K562 (cell line): ENCODE measurements at regions not wholly inside any gene's neighbourhood (a gene's known extent, or its start where the extent isn't known, plus 50 kb on each side); places are given as distances from the start of the nearest gene placed in this dataset.

ENCODE experiments used
- ATAC-seq: fragments of 200-7000 bp; cut with Tn5 transposase; 3 replicates; pipeline ENCODE4 v1.9.1; 2020; ENCODE audit warnings: moderate library complexity
- BruUV-seq: library from RNA; stranded (reverse); fragments of 400-500 nt; replicated peaks from 2 replicates; lab custom pipeline; 2021; lab: Mats Ljungman, UMichigan
- CTCF ChIA-PET: fragments of 300-600 bp; formaldehyde crosslinking; extraction: SDS; loops from one replicate; lab custom pipeline; 2021; ENCODE audit warnings: low intra/inter-chr PET ratio; lab: Yijun Ruan, JAX
- POLR2A ChIA-PET: fragments of 300-600, 350-650 bp; sonication (Branson Sonifier 250); formaldehyde crosslinking; extraction: SDS; loops from one replicate; lab custom pipeline; 2021; ENCODE audit warnings: antibody characterized with exemption, inconsistent platforms; lab: Yijun Ruan, JAX
- DNase-seq, 4 experiments: peaks; one replicate each; pipeline versions ENCODE4 v3.0.0 to v3.0.0-alpha.2; 2011 to 2018; ENCODE audit warnings: low spot score in 3 of 4, mixed read lengths in 3 of 4; ENCODE audit errors: extremely low read depth in 1 of 4
- FAIRE-seq: peaks from 2 replicates; lab custom pipeline; 2011; peaks lifted over from hg19 to GRCh38; lab: Jason Lieb, UNC
- H2AFZ ChIP-seq: 2 replicates; pipeline ENCODE4 v1.6.0; 2011; ENCODE audit warnings: low read depth, low read length, control low read depth, inconsistent platforms
- H3K27ac ChIP-seq: fragments of 200-600 bp; 3 replicates; pipeline ENCODE4 v1.8.0; 2011; ENCODE audit warnings: low read depth, mild to moderate bottlenecking, control low read depth, inconsistent platforms, low read length, moderate library complexity, mixed read lengths; ENCODE audit errors: extremely low read depth
- H3K27me3 ChIP-seq, 2 experiments: fragments of 300-600 bp in 1 of 2; 2 replicates in 1 of 2; 3 replicates in 1 of 2; pipeline versions ENCODE4 v1.6.0 to v1.8.0; 2011; ENCODE audit warnings: inconsistent platforms in 2 of 2, low read length in 2 of 2, mild to moderate bottlenecking in 1 of 2, mixed read lengths in 1 of 2, moderate library complexity in 1 of 2; ENCODE audit not compliant: control insufficient read depth in 2 of 2, insufficient read depth in 2 of 2
- H3K36me3 ChIP-seq: fragments of 300-600 bp; 3 replicates; pipeline ENCODE4 v1.8.0; 2011; ENCODE audit warnings: mild to moderate bottlenecking, low read length, inconsistent platforms; ENCODE audit not compliant: control insufficient read depth, insufficient read depth
- H3K4me1 ChIP-seq, 2 experiments: fragments of 200-600 bp in 1 of 2; replicated peaks in 1 of 2; 2 replicates in 1 of 2; 3 replicates in 1 of 2; pipeline versions ENCODE4 v1.5.1 to v1.8.0; 2011; ENCODE audit warnings: inconsistent platforms in 2 of 2, low read length in 2 of 2, mild to moderate bottlenecking in 1 of 2, mixed read lengths in 1 of 2, moderate library complexity in 1 of 2; ENCODE audit not compliant: control insufficient read depth in 2 of 2, insufficient read depth in 2 of 2
- H3K4me2 ChIP-seq: 2 replicates; pipeline ENCODE4 v1.6.1; 2011; ENCODE audit warnings: low read length, control low read depth, inconsistent platforms, mixed read lengths; ENCODE audit not compliant: insufficient read depth
- H3K4me3 ChIP-seq: fragments of 200-600 bp; sonication (generic), shearing (Covaris generic); 2 replicates; pipeline ENCODE4 v1.5.1; 2016; ENCODE audit warnings: control low read depth, inconsistent platforms
- H3K79me2 ChIP-seq: fragments of 200-600 bp; 3 replicates; pipeline ENCODE4 v1.8.0; 2011; ENCODE audit warnings: low read length, inconsistent platforms; ENCODE audit not compliant: control insufficient read depth, insufficient read depth
- H3K9ac ChIP-seq, 2 experiments: 2 replicates each; pipeline versions ENCODE4 v1.6.0 to v1.6.1; 2011; ENCODE audit warnings: low read depth in 2 of 2, low read length in 2 of 2, control low read depth in 1 of 2, inconsistent platforms in 1 of 2, mild to moderate bottlenecking in 1 of 2, mixed read lengths in 1 of 2; ENCODE audit not compliant: insufficient read depth in 1 of 2
- H3K9me1 ChIP-seq: one replicate; pipeline ENCODE4 v1.6.0; 2011; ENCODE audit warnings: inconsistent platforms, mild to moderate bottlenecking, low read length, moderate library complexity; ENCODE audit not compliant: control insufficient read depth, insufficient read depth
- H3K9me3 ChIP-seq: replicated peaks from 2 replicates; pipeline ENCODE4 v1.5.1; 2011; ENCODE audit warnings: low read depth, low read length, inconsistent platforms; ENCODE audit not compliant: control insufficient read depth, insufficient read depth
- H4K20me1 ChIP-seq: replicated peaks from 2 replicates; pipeline ENCODE4 v1.6.1; 2011; ENCODE audit warnings: low read length, inconsistent platforms, mixed read lengths; ENCODE audit not compliant: control insufficient read depth, insufficient read depth
- BACH1 ChIP-seq: fragments of 200-800 bp; sonication (Bioruptor generic); IDR thresholded peaks from 2 replicates; pipeline ENCODE4 v1.6.1; 2016; ENCODE audit warnings: missing genetic modification characterization, missing compliant biosample characterization
- MCM7 ChIP-seq, 2 experiments: fragments of 450-650 bp; IDR thresholded peaks; 2 replicates each; pipeline ENCODE4 v1.6.1; 2016 to 2018
- MTF1 ChIP-seq: fragments of 250-450 bp; sonication (Bioruptor Pico); IDR thresholded peaks from 2 replicates; pipeline ENCODE4 v1.9.0; 2021; ENCODE audit warnings: moderate library complexity, mild to moderate bottlenecking, inconsistent platforms, borderline replicate concordance
- SPI1 ChIP-seq: IDR thresholded peaks from 2 replicates; pipeline ENCODE4 v1.6.1; 2011; ENCODE audit warnings: low read depth, low read length, control low read depth, borderline replicate concordance
- TRIM24 ChIP-seq, 2 experiments: fragments of 450-650 bp; IDR thresholded peaks; 2 replicates each; pipeline ENCODE4 v1.6.1; 2016
- WHSC1 ChIP-seq: IDR thresholded peaks from one replicate; pipeline ENCODE4 v1.6.1; 2012; ENCODE audit warnings: low read length, control low read depth, inconsistent platforms
- ZNF175 ChIP-seq: fragments of 200-800 bp; sonication (Bioruptor generic); IDR thresholded peaks from 2 replicates; pipeline ENCODE4 v1.6.1; 2016; ENCODE audit warnings: low read depth, mild to moderate bottlenecking, missing genetic modification characterization, missing compliant biosample characterization
- ZNF696 ChIP-seq: fragments of 250-450 bp; sonication (Bioruptor Pico); conservative IDR thresholded peaks from 2 replicates; pipeline ENCODE4 v1.4.0; 2020; ENCODE audit warnings: mild to moderate bottlenecking, moderate library complexity
- WGBS: fragments of 100-300 bp; shearing (Covaris generic); methylation state at CpG from one replicate; pipeline ENCODE4 v1.1.6; 2016; ENCODE audit warnings: low coverage, mixed read lengths; ENCODE audit not compliant: insufficient coverage; ENCODE audit errors: missing lambda C conversion rate; 5-methylcytosine and 5-hydroxymethylcytosine counted together
- in situ Hi-C: fragments of 300-500 bp; cut with MboI; formaldehyde crosslinking; loops from 4 replicates; pipeline ENCODE4 v1.15.0; 2018; ENCODE audit warnings: inconsistent platforms, mixed read lengths
- intact Hi-C: fragments of 100-400 bp; cut with micrococcal nuclease; formaldehyde crosslinking; loops from 2 replicates; pipeline ENCODE4 v1.14.2; 2022

DNA sequence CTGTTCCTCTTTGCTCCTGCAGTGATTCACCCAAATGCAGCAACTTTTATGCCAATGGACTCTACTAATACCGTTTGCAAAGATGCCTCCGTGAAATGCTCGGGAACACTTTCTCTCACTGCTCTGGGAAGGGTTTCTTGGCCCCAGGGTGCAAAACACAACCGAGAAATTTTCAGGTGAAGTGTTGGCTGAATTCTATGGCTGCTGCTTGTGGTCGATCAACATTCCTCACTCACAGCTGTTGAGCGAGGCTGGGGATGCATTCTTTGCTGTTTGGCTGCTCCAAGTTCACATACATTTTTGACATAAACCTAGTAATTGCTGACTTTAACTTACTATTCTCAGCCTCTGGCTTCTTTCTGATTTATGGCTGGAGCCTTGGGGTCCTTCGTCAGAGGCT lies 342.0 kb upstream of the CHD6 start:
- no peak overlapping the region for H3K4me3 ChIP-seq
- TF ChIP-seq MTF1 (CRISPR knock-in tag), result no peak
- TF ChIP-seq ZNF696 (CRISPR knock-in tag), result no peak
- no peak overlapping the region for H2AFZ ChIP-seq
- POLR2A ChIA-PET, result interaction anchor here (0.5 to 0.8 kb wide), 3 partner anchors 255 to 1054 kb away, joined by 3 read pairs; no protein-coding TSS in a partner anchor
- no peaks in the 10 kb centered on the region for H3K4me1 ChIP-seq
- no peaks in the 10 kb centered on the region for H3K9me1 ChIP-seq
- no peak for DNase-seq
- no peak for FAIRE-seq
- 0% methylated on average over 7 of the region's 7 CpGs for WGBS
- no peak overlapping the region for H3K9ac ChIP-seq
- no peak overlapping the region for H3K4me2 ChIP-seq
- BruUV-seq, result no TSS peak
- in situ Hi-C loops (no loop called here), intact Hi-C loops (no loop called here)
- no peaks in the 10 kb centered on the region for H3K9me3 ChIP-seq
- no peaks in the 10 kb centered on the region; a peak in 1 of 5 replicates for H3K27me3 ChIP-seq
- H3K36me3 ChIP-seq, result no peaks in the 10 kb centered on the region
- no peak for ATAC-seq
- 0 out of 2 replicates have a peak, but pooled peaks cover 5% of the 10 kb centered on the region for H4K20me1 ChIP-seq
- no peaks in the 10 kb centered on the region for H3K79me2 ChIP-seq
- CTCF ChIA-PET, result no interaction called here
- H3K27ac ChIP-seq, result no peak overlapping the region

- DNase-seq, result no peak
- ATAC-seq, result no peak
- POLR2A ChIA-PET, result no interaction called here
- H3K9me3 ChIP-seq, result no peaks in the 10 kb centered on the region
- WGBS, result 0% methylated on average over 1 of the region's 1 CpG
- intact Hi-C loops, result loop anchor here (5.0 kb wide), 1 partner anchor 1229 kb away; the partner anchor contains the start of gene PTPRT
- H2AFZ ChIP-seq, result no peak overlapping the region
- TF ChIP-seq WHSC1 (no peak), BACH1 (tag) (no peak), ZNF175 (CRISPR knock-in tag) (no peak), SPI1 (peak; percentile 74; the same call in 1 of the 2 replicates), MCM7 (IDR thresholded peaks at IDR 0.05) (no peak), TRIM24 (IDR thresholded peaks at IDR 0.05) (no peak)
- H3K27ac ChIP-seq, result no peak overlapping the region
- H3K9ac ChIP-seq, result no peak overlapping the region
- no peak for FAIRE-seq
- CTCF ChIA-PET, result no interaction called here
- H3K79me2 ChIP-seq, result no peaks in the 10 kb centered on the region
- no peaks in the 10 kb centered on the region for H3K4me1 ChIP-seq
- in situ Hi-C loops, result loop anchor here (10.0 kb wide), 1 partner anchor 1226 kb away; the partner anchor contains the start of gene PTPRT
- no peaks in the 10 kb centered on the region for H3K9me1 ChIP-seq
- no peak overlapping the region for H3K4me2 ChIP-seq
- H3K4me3 ChIP-seq, result no peak overlapping the region
- H4K20me1 ChIP-seq, result 0 out of 2 replicates have a peak, but pooled peaks cover 5% of the 10 kb centered on the region
- no TSS peak for BruUV-seq
- H3K36me3 ChIP-seq, result no peaks in the 10 kb centered on the region
- H3K27me3 ChIP-seq, result no peaks in the 10 kb centered on the region; a peak in 1 of 5 replicates
Measured at GRCh38 chr20:41958391-41958790, 340.2 kb upstream of the CHD6 start.
